ENCODE measurements at regions not wholly inside any gene's neighbourhood (a gene's known extent, or its start where the extent isn't known, plus 50 kb on each side); places are given as distances from the start of the nearest gene placed in this dataset.

DNA sequence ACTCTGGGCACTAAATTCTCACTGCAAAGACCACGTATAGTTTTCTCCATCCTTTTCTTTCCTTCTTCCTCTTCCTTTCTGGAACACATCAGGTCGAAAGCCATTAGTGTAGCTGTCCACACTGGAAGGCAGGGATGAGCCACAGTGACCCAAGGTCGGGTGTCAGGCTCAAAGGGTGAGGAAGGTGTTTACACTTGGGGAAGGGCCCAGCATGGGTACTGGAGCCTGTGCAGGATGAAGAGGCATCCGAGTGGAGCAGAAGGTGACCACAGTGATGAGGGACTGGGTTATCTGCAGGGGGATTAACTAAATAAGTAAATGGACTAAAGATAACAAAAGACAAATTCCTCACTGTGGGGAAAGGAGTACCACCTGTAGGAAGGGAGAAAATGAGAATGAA is 164.0 kb downstream of the SOX9 start:
- WGBS, 4 donors = 65 to 76% (median 67%) methylated on average over 4 of the region's 4 CpGs

DNA sequence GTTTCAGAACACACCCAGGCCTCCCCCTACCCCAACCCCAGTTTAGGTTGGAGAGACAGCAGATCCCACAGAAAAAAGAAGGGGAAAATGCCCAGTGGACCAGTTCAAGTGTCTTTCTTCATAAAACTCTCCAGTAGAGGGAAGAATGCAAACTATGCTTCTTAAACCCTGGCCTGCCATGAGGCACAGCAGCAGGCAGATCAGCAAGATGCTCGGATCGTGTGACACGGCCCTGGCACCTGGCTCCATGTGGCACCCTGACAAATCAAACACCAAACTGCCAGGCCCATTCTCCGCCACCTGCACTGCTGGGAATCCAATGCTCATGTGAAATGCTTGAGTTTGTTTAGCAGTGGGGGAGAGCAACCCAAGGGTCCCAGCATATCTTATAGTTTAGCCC is 166.8 kb downstream of the SOX9 start:
- DNase-seq = no peak
- WGBS, 4 donors = 64 to 77% (median 73%) methylated on average over 4 of the region's 4 CpGs
- H3K4me1 ChIP-seq (replicated peaks in 1 of 2) = no peaks in the 10 kb centered on the region
- TF ChIP-seq POLR2A (IDR thresholded peaks at IDR 0.05) = no peak
- TF ChIP-seq, protein P1, sequence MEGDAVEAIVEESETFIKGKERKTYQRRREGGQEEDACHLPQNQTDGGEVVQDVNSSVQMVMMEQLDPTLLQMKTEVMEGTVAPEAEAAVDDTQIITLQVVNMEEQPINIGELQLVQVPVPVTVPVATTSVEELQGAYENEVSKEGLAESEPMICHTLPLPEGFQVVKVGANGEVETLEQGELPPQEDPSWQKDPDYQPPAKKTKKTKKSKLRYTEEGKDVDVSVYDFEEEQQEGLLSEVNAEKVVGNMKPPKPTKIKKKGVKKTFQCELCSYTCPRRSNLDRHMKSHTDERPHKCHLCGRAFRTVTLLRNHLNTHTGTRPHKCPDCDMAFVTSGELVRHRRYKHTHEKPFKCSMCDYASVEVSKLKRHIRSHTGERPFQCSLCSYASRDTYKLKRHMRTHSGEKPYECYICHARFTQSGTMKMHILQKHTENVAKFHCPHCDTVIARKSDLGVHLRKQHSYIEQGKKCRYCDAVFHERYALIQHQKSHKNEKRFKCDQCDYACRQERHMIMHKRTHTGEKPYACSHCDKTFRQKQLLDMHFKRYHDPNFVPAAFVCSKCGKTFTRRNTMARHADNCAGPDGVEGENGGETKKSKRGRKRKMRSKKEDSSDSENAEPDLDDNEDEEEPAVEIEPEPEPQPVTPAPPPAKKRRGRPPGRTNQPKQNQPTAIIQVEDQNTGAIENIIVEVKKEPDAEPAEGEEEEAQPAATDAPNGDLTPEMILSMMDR (IDR thresholded peaks at IDR 0.05) = no peak
- H3K4me3 ChIP-seq = no peak overlapping the region
- H3K27ac ChIP-seq = no peak overlapping the region
- H3K9me3 ChIP-seq (replicated peaks in 1 of 3) = no peaks in the 10 kb centered on the region
- intact Hi-C loops (cut with DNase I) = no loop called here
- H3K27me3 ChIP-seq = no peaks in the 10 kb centered on the region
- no peaks in the 10 kb centered on the region for H3K36me3 ChIP-seq (replicated peaks in 1 of 2)

More for the DNA sequence above, 164.0 kb downstream of the SOX9 start:
- Histone ChIP-seq H3K27ac (no peak overlapping the region), H3K27me3 (no peaks in the 10 kb centered on the region), H3K4me1 (replicated peaks in 1 of 2) (no peaks in the 10 kb centered on the region), H3K9me3 (replicated peaks in 1 of 3) (no peaks in the 10 kb centered on the region), H3K4me3 (no peak overlapping the region), H3K36me3 (replicated peaks in 1 of 2) (no peaks in the 10 kb centered on the region)
- no peak for DNase-seq
- intact Hi-C loops (cut with DNase I) = no loop called here
- TF ChIP-seq, protein P1 (IDR thresholded peaks at IDR 0.05) = no peak
- TF ChIP-seq POLR2A (IDR thresholded peaks at IDR 0.05) = no peak

DNA sequence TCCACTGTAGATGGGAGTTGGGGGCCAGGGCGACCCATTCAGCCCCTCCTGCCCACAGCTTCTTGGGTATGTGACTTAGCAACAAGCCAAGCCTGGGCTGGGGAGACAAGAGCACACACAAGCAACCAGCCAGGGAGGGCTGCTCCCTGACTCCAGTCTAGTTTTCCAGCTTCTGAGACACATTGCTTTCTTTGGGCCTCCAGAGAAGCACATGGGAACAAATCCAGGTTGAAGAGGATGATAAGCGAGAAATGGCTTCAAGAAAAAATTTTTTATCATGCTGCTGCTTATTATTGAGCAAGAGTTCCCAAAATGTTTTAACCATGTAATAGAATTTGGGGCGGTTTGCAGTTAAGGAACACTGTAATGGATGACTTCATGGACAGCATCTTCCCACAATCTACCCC is 173.7 kb downstream of the SOX9 start:
- 74 to 97% (median 84%) methylated on average over 3 of the region's 3 CpGs for WGBS, 4 donors
- Histone ChIP-seq H3K27ac (no peak overlapping the region), H3K9me3 (replicated peaks in 1 of 3) (no peaks in the 10 kb centered on the region), H3K4me1 (replicated peaks in 1 of 2) (no peaks in the 10 kb centered on the region), H3K4me3 (no peak overlapping the region), H3K36me3 (replicated peaks in 1 of 2) (no peaks in the 10 kb centered on the region), H3K27me3 (no peaks in the 10 kb centered on the region)
- intact Hi-C loops (cut with DNase I) = no loop called here
- DNase-seq = no peak
- TF ChIP-seq, protein P1 (IDR thresholded peaks at IDR 0.05) = no peak
- TF ChIP-seq POLR2A (IDR thresholded peaks at IDR 0.05) = no peak

- TF ChIP-seq, protein P1 (IDR thresholded peaks at IDR 0.05) = no peak
- no peak for TF ChIP-seq POLR2A (IDR thresholded peaks at IDR 0.05)
- intact Hi-C loops (cut with DNase I) = no loop called here
- no peak overlapping the region for H3K27ac ChIP-seq
- no peak for DNase-seq
- no peaks in the 10 kb centered on the region for H3K9me3 ChIP-seq (replicated peaks in 1 of 3)
- no peak overlapping the region for H3K4me3 ChIP-seq
- no peaks in the 10 kb centered on the region for H3K27me3 ChIP-seq
- 84 to 91% (median 88%) methylated on average over 4 of the region's 4 CpGs for WGBS, 4 donors
- no peaks in the 10 kb centered on the region for H3K36me3 ChIP-seq (replicated peaks in 1 of 2)
- no peaks in the 10 kb centered on the region for H3K4me1 ChIP-seq (replicated peaks in 1 of 2)
These were observed 175.1 kb downstream of the SOX9 start for GRCh38 chr17:72295916-72296315.
